Posterior cingulate gyrus (tissue), 11 donors: ENCODE measurements at regions not wholly inside any gene's neighbourhood (a gene's known extent, or its start where the extent isn't known, plus 50 kb on each side); places are given as distances from the start of the nearest gene placed in this dataset.

ENCODE experiments used
- DNase-seq, 10 donors: peaks; one replicate each; pipeline versions ENCODE4 v3.0.0 to v3.0.0-alpha.2; 2020 to 2021; ENCODE audit warnings: mixed read lengths in 3 of 10
- intact Hi-C: fragments of 100-400 bp; cut with DNase I; formaldehyde crosslinking; loops from one replicate; pipeline ENCODE4 v1.15.1; 2023

DNA sequence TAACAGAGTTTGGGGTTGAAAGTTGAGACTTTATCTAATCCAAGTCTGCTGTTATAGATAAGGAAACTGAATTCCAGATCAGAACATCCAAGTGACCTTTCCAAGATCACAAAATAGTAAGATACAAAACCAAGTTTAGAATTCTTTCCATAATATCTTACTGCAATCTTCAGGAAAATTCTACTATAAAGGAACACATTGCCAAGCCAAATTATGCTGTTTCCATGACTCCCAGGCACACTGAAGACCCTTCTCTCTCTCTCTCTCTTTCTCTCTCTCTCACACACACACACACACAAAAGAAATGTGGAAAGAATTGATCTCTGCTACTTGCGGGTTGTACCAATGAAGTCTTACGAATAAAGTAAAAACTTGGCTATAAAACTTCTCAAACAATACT is 398.4 kb downstream of the METTL4 start:
- DNase-seq = no peak
- intact Hi-C loops = no loop called here

DNA sequence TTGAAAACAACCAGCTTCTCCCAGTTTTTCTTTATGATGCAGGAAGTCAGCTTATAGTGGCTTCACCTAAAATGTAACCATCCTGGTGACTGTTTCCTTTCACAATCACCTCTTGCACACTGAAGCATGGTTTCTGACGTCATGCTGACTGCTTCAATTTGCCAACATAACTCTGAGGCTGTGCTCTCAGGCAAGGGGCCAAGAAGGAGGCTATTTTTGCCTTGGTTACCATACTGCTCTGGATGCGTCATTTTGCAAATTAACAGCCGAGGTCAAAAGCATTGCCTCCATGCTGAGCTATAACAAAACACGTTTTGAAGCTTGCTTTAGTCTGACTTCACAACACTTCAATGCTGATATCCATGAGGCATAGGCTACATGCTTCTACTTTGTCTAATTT is 397.8 kb downstream of the METTL4 start:
- intact Hi-C loops = no loop called here
- DNase-seq = no peak

DNA sequence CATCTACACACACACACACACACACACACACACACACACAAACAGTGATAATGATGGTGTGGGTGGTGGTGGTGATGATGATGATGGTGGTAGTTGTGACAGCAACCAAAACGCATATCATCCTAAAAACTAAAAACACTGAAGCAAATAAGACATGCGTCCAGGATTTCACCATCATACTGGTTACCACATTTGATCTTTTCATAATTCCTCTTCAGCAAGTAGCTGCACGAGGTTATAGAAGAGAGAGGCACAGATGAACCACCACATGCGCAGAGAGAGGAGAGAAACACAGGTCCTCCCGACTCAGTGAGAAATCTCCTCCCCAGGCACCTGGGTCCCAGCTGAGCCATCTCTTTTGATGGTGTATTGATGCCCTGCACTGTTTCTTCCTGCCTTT is 393.3 kb downstream of the METTL4 start:
- DNase-seq = no peak
- intact Hi-C loops = no loop called here

DNA sequence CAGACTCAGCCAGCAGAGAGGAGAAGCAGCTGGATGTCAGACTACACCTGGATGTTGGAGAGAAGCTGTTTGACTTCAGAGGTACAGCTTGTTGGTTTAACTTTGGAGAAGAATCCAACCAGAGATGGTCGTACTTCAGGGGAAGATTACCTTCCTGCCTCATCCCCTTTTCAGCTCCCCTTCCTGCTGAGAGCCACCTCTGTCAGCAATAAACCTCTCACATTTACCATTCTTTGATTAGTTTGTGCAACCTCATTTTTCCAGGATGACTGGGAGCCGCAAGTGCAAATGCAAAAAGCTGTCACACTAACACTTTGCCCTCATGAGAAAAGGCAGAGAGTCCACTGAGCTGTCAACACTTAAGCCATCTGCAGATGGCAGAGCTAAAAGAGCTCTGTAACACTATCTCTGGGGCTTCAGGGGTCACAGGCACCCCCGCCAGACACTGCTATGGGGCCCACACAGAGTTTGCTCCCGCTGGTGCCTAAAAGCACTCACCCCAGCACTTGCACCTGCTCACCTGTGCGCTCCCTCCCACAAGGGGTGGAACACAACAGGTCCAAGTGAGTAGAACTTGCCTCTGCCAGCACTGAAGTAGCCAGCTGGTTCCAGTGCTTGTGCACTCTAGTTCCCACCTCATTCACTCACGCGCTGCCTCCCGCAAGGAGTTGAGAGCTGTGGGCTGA is 391.7 kb downstream of the METTL4 start:
- intact Hi-C loops = no loop called here
- DNase-seq = peak in 1 of 10 donors; percentile 69

DNA sequence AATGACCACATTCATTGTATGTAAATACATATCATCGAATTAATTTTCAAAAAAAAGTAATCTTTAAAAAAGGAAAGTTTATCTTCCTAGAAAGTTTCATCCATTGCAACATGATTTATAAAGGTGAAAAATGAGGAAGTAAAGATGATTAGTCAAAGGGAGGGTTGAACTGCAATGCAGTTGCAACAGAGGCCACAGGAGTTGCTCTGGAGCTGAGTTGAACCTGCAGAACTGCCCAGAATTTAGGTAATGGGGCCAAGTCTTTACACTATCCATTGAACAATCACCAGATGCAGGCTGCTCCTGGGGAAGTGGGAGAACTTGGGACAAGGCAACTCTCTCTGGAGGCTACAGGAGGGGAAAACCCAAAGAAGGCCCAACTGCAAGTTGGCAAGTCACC is 390.7 kb downstream of the METTL4 start:
- no peak for DNase-seq
- intact Hi-C loops = no loop called here

DNA sequence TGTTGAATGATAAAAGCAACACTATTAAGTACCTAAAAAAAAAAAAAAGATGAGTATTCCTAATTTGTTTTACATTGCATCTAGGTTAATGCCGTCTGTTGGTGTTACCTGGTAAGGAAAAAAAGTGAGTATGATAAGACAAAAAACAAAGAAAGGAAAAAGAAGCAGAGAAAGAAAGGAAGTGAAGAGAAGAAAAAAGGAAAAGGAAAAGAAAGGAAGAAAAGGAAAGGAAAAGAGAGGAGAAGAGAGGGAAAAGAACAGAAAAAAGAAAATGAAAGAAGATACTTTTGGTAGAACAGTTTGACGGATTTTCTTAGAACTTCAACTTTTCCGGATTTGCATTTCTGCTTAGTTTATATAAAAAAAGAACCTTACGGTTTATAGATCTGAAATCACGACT is 387.9 kb downstream of the METTL4 start:
- no peak for DNase-seq
- intact Hi-C loops = no loop called here

DNA sequence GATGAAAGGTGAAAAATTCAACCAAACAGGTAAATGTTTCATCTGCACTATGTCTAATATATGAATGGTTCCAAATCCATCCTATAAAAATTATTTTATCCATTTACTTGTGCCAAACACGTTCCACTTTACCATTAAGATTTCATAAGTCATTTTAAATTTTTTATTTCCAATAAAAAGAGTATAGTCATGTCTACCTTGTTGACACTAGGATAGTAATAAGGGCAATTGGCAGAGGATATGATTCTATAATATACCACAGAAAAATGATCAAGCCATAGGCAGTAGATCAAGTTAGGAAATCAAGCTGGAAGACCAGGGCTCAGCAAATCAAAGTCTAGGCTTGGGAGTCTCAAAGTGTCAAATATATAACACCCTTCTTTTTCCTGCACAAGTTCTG is 384.3 kb downstream of the METTL4 start:
- intact Hi-C loops = no loop called here
- DNase-seq = no peak

DNA sequence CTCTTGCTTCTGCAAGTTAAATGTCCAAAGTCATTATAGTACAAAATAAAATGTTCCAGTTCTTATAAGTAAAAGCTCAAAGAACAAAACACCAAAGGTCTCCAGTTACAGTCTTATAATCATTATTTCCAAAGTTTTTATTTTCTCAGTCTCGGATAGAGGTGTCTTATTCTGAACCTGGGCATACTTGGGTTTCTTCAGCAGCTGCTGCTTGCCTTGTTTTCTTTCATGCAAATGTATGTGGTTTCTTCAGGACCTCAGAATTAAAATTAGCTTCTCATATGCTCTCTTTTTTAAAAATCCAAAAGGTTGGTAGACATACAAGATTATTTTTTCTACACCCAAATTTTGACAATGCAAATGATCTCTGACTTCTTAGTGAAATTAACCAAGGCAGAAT is 383.0 kb downstream of the METTL4 start:
- intact Hi-C loops = no loop called here
- no peak for DNase-seq

DNA sequence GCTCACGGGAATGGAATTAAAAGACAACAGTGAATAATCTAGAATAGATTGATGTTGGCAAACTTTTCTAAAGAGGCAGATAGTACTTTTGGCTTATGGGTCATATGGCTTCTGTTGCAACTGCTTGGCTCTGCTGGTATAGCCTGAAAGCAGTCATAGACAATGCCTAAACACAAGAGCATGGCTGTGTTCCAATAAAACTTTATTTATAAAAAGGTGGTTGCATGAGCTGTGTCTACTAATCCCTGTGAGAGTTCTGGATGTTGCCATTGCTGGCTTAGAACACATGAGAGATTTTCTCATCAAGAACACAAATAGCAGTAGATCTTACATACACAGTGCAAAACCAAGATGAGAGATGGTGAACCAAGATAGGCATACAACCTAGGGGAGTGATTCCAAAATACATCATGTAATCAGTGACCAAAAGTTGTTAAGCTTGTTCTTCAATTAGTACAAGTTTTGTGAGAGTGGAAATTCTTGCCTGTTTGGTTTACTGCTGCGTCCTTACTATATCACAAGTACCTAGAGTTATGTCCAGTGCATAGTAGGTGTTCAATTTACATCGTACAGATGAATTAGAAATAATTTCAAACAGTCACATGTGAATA is 380.0 kb downstream of the METTL4 start:
- intact Hi-C loops = no loop called here
- DNase-seq = no peak

DNA sequence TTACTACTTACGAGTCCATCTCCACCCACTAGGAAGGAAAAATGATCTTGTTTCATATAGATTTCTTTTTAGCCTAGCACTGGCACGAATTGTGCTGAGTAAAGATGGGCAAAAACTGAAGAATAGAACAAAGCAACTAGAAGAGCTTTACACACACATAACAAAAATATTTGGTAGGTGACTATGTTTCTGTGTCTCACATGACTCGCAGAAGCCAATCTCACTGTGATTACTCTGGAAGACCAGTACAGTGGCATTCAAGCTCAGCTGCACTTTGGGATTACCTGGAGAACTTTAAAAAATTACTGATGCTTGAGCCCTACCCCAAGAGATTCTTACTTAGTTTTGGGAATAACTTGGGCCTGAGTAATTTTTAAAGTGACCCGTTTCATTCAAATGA is 378.7 kb downstream of the METTL4 start:
- DNase-seq = no peak

DNA sequence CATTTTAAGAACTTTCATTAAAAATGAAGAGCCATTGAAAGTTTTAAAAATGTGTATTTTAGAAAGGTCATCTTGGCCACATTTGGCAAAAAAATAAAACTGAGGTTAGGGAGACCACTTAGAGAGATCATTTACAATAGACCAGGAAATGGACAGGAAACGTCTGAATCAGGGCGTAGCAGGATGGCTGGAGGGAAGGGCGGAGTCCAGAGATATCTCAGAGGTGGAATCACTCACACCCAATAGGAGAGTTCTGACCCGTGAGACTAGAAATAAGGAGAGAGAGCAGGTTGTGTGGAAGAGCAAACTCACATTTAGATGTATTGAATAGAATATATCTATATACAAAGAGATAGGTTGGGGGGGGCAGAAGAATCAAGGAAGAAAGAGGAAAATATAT is 373.4 kb downstream of the METTL4 start:
- intact Hi-C loops = no loop called here
- no peak for DNase-seq

More for the DNA sequence above, 378.7 kb downstream of the METTL4 start:
- intact Hi-C loops = no loop called here

DNA sequence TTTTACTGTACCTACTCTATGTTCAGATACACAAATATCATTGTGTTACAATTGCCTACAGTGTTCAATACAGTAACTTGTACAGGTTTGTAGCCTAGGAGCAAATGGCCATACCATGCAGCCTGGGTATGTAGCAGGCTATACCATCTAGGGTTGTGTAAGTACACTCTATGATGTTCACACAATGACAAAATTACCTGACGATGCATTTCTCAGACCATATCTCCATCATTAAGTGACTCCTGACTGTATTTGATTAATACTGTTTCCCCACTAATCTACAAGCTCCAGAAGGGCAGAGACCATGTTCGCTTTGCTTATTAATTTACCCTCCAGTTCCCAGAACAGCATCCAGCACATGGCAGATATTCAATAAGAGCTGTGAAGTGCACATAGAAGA is 372.2 kb downstream of the METTL4 start:
- intact Hi-C loops = no loop called here
- DNase-seq = no peak

DNA sequence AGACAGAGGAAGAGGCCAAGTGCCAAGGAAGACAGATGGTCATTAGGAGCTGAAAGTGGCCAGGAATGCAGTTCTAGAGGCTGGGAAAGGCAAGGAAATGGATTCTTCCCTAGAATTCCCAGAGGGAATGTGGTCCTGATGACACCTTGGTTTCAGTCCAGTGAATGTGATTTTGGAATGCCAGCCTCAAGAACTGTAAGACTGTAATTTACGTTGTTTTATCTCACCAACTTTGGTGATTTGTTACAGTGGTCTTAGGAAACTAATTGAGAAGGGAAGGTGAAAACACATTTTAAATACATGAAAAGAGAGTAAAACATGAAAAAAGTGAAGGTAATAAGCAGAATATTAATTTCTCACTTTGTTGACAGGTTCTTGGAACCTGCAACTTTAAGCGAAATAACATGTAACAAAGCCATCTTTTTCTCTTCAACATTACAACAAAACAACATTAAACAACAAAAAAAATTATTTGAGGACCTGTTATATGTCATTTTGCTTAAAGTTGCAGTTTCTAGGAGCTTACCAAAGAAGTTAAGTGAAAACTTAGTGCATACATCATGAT is 370.2 kb downstream of the METTL4 start:
- DNase-seq = no peak
- intact Hi-C loops = no loop called here

DNA sequence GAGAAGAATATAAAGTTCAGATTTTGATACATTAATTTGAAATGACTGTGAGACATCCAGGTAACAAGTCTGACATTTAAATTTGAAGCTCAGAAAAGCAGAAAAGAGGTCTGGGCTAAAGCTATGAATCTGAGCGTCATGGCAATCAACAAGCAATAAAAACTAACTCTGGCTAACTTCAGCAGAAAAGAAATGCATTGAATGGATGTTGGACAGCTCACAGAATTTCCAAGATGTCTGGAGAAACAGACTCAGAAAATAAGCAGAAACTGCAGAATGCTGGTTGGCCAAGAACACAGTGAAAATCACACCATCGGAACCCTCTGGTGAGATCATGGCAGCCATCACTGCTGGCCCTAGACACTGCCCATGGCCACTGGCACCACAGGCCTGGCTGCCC is 366.6 kb downstream of the METTL4 start:
- no peak for DNase-seq

DNA sequence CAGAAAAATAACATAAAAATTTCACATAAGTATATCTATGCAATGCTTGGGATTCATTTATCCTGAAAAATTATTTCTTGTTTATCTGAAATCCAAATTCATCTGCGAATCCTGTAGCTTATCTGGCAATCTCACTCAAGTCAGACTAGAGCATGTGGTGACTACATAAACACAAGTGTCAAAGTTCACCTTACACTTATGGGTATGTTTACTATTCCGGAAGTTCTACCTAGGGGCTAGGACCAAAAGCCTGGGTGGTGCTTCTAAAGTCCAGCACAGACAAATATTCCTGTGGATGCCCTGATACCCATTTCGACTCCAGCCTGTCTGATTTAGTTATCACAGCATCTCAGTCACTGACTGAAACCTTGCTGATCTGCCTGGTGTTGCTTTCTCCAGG is 364.0 kb downstream of the METTL4 start:
- no peak for DNase-seq
- intact Hi-C loops = no loop called here

More for the DNA sequence above, 366.6 kb downstream of the METTL4 start:
- intact Hi-C loops = no loop called here

DNA sequence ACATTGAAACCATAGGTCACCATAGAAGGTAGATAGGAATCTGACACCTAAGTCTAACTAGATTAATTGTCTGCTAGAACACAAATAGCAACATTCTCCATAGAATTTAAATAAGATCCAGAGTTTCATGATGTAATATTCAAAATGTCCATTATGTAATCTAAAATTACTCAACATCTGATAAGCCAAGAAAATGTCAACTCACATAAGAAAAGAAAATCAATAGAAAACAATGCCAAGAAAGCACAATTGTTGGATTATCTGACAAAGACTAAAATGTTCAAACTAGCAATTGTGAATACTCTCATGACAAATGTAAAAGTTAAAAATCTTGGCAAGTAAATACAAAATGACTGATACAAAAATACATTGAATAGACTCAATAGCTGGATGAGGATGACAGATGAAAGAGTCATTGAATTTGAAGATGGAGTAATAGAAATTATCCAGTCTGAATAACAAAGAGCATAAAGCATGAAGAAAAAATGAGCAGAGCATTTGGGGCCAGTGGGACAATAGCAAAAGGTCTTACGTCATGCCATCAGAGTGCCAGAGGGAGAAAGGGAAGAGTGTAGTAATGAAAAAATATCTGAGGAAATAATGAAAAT is 358.6 kb downstream of the METTL4 start:
- intact Hi-C loops = no loop called here
- DNase-seq = no peak

DNA sequence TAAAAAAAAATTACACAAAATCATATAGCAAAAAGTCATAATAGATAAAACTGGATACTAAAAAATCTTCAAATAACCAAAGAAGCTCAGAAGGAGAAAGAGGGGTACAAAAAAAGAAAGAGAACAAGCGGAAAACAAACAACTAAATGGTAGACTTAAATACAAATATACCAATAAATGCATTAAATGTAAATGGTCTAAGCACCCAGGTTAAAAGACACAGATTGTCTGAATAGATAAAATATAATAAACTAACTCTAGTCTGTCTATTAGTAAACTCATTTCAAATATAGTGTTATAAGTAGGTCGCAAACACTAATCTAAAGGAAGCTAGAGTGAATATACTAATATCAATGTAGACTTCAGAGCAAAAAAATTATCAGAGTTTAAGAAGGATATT is 357.4 kb downstream of the METTL4 start:
- intact Hi-C loops = no loop called here
- no peak for DNase-seq

DNA sequence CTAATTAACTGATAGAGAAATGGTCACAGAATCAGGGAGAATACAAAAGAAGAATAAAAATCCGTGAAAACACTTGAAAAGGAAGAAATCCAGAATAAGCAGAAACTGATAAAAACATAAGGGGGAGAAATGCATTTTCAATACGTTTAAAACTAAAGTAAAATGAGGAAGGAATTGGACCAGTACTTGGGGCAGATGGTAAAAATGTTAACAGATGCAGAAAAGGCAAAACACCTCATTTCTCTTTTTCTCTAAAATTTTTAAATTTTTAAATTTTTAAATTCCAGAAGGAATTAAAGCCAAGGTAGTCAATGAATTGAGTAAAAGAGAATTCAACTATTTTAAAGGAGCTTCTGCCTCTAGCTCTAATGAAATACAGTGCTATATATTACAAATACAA is 353.9 kb downstream of the METTL4 start:
- intact Hi-C loops = no loop called here
- no peak for DNase-seq

DNA sequence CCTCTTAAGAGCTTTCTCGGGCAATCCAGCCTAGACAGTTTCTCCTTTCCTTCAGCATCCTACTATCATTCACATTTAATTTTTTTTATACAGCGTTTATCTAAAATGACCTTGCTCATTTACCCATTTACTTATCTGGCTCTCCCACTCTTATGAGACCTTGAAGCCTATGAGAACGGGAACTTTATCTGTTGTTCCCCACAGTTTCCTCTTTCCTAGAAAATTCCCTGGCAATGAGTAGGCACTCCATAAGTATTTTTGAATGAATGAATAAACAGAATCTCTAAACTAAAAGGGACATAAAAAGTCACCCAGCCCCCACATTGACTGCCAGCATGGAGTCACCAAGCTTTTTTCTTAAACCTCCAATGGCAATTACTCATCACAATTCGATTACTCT is 353.2 kb downstream of the METTL4 start:
- no peak for DNase-seq
- intact Hi-C loops = no loop called here

DNA sequence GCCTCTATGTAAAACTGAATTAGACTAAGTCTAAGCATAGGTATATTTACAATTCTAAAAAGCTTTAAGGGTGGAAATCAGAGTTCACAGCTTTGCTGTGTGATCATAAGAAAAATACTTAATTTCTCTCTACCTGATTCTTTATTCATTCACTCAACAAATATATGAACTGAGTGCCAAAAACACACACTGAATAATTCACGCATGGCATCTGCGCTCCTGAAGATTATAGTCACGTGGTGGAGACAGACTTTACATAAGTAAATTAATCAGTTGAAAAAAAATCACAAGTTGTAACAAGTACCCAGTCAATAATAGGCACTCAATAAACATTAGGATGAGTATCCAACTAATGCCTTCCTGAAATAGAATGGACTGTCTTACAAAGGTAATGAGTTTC is 351.6 kb downstream of the METTL4 start:
- intact Hi-C loops = no loop called here
- no peak for DNase-seq

DNA sequence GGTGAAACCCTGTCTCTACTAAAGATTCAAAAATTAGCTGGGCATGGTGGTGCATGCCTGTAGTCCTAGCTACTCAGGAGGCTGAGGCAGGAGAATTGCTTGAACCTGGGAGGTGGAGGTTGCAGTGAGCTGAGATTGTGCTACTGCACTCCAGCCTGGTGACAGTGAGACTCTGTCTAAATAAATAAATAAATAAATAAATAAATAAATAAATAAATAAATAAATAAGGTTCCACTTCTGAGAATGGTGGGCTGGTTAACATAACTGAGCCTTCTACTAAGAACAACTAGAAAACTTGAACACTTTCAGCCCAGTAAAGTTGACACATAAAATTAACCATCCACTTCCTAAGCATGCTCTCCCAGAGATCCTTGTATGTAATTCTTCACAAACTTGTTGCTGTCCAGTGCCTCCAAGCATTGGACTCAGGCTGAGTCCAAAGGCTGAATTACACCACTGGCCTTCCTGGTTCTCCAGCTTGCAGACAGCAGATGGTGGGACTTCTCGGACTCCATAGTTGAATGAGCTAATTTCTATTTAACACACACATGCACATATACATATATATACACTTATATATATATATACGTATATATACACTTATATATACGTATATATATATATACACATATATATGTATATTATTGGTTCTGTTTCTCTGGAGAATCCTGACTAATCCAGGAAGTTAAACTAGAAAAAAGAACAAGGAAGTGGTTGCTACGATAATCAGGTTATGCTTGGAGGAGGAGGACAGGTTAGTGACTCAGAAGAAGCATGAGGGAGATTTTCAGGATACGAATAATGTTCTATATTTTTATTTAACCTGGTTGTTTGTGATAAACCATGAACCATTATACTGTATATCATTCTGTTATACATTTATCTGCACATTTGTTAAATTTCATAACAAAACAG is 348.8 kb downstream of the METTL4 start:
- DNase-seq = no peak
- intact Hi-C loops = no loop called here
